ENCODE measurements at regions not wholly inside any gene's neighbourhood (a gene's known extent, or its start where the extent isn't known, plus 50 kb on each side); places are given as distances from the start of the nearest gene placed in this dataset.
A peak's percentile ranks its signal among the peaks of the same experiment; 100 is the strongest.

DNA sequence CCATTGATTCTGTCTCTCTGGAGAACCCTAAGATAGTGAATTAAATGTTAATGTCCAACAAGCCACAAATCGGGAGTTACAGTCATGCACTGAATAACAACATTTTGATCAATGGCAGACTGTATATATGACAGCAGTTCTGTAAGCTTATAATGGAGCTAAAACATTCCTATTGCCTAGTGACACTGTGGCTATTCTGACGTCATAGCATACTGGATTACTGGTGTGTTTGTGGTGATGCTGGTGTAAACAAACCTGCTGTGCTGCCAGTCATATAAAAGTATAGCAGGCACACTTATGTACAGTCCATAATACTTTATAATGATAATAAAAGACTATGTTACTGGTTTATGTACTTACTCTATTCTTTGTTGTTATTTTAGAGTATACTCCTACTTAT is 56.7 kb upstream of the BICD1 start:
- Histone ChIP-seq H3K36me3 (ENCODE audit: control insufficient read depth, insufficient read depth, low read length) (no peaks in the 10 kb centered on the region), H3K4me3 (ENCODE audit: low read depth, low read length) (no peak overlapping the region), H3K27me3 (ENCODE audit: control insufficient read depth, insufficient read depth, low read length) (no peaks in the 10 kb centered on the region)
- TF ChIP-seq, protein P1, sequence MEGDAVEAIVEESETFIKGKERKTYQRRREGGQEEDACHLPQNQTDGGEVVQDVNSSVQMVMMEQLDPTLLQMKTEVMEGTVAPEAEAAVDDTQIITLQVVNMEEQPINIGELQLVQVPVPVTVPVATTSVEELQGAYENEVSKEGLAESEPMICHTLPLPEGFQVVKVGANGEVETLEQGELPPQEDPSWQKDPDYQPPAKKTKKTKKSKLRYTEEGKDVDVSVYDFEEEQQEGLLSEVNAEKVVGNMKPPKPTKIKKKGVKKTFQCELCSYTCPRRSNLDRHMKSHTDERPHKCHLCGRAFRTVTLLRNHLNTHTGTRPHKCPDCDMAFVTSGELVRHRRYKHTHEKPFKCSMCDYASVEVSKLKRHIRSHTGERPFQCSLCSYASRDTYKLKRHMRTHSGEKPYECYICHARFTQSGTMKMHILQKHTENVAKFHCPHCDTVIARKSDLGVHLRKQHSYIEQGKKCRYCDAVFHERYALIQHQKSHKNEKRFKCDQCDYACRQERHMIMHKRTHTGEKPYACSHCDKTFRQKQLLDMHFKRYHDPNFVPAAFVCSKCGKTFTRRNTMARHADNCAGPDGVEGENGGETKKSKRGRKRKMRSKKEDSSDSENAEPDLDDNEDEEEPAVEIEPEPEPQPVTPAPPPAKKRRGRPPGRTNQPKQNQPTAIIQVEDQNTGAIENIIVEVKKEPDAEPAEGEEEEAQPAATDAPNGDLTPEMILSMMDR (IDR thresholded peaks at IDR 0.05; ENCODE audit: insufficient read depth, low read length, poor library complexity, severe bottlenecking) = no peak
- DNase-seq (ENCODE audit: low read depth) = no peak

DNA sequence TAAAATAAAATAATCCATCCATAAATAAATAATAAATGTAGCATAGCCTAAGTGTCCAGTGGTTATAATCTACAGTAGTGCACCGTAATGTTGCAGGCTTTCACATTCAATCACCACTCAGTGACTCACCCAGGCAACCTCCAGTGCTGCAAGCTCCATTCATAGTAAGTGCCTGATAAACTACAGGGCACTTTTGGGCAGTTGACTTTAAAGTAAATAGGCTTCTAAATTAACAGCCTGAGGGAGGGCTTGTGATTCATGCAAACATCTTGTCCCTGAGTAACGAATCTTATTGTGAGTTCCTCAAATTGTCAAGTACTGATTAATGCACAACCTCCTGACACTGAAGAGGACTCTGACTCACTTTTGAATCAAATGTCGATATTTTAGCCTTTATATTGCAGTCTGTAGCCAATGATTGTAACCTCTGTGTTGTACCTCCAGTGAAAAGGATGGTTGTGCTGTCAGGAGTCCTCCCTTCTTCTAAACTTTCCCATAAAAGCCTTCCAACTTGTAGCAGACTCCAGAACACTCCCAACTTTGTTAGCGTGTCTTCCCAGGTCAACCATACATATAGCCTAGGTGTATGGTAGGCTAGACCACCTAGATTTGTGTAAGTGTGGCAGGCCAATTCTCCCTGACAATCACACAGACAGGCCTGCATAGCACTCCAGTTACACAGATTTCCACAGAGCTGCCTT is 55.0 kb upstream of the BICD1 start:
- DNase-seq (ENCODE audit: low read depth) = peak; percentile 98
- Histone ChIP-seq H3K4me3 (ENCODE audit: low read depth, low read length) (no peak overlapping the region), H3K27me3 (ENCODE audit: control insufficient read depth, insufficient read depth, low read length) (no peaks in the 10 kb centered on the region), H3K36me3 (ENCODE audit: control insufficient read depth, insufficient read depth, low read length) (no peaks in the 10 kb centered on the region)
- TF ChIP-seq, protein P1 (IDR thresholded peaks at IDR 0.05; ENCODE audit: insufficient read depth, low read length, poor library complexity, severe bottlenecking) = no peak

DNA sequence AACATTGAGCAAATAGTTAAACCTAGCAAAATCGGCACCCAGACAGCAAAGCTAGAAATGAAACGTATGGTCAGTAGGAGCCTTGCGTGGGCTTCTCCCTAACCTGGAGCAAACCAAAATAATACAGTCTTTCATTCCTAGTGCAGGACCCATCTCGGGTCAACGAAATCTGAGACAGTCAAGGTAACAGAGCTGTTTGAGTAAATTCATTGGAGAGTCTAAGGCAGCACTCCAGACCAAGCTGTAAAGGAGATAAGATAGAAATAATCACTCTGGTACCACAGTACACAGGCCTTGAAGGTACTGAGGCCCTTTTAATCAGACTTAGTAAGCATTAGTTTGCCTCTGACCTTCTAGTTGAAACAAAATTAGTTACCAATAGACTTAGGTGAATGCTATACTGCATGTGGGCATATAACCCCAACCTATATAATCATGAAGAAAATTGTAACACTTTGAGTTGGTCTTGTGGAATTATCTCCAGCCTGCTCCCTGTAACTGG is 54.4 kb upstream of the BICD1 start:
- Histone ChIP-seq H3K36me3 (ENCODE audit: control insufficient read depth, insufficient read depth, low read length) (no peaks in the 10 kb centered on the region), H3K27me3 (ENCODE audit: control insufficient read depth, insufficient read depth, low read length) (no peaks in the 10 kb centered on the region), H3K4me3 (ENCODE audit: low read depth, low read length) (no peak overlapping the region)
- DNase-seq (ENCODE audit: low read depth) = no peak
- TF ChIP-seq, protein P1 (IDR thresholded peaks at IDR 0.05; ENCODE audit: insufficient read depth, low read length, poor library complexity, severe bottlenecking) = no peak

- H3K36me3 ChIP-seq (ENCODE audit: control insufficient read depth, insufficient read depth, low read length) = no peaks in the 10 kb centered on the region
- no peaks in the 10 kb centered on the region for H3K27me3 ChIP-seq (ENCODE audit: control insufficient read depth, insufficient read depth, low read length)
- no peak overlapping the region for H3K4me3 ChIP-seq (ENCODE audit: low read depth, low read length)
- no peak for DNase-seq (ENCODE audit: low read depth)
- TF ChIP-seq, protein P1 (IDR thresholded peaks at IDR 0.05; ENCODE audit: insufficient read depth, low read length, poor library complexity, severe bottlenecking) = no peak
Measured at GRCh38 chr12:32053881-32054624, 52.6 kb upstream of the BICD1 start.

Measured in kidney epithelial cell (primary cell).